Hepatocyte (in vitro differentiated cells): ENCODE measurements at regions not wholly inside any gene's neighbourhood (a gene's known extent, or its start where the extent isn't known, plus 50 kb on each side); places are given as distances from the start of the nearest gene placed in this dataset.

Experiments used
- EZH2phosphoT487 ChIP-seq: fragments of 200-600 bp; sonication (generic); IDR thresholded peaks from one replicate; pipeline ENCODE4 v1.6.1; 2018; ENCODE audit warnings: antibody characterized with exemption, mild to moderate bottlenecking, low read depth, moderate library complexity; ENCODE audit not compliant: unreplicated experiment, severe bottlenecking
- TF ChIP-seq, protein P1 (sequence below): fragments of 200-600 bp; sonication (generic); IDR thresholded peaks from 2 replicates; pipeline ENCODE4 v1.5.1; 2016; ENCODE audit warnings: antibody characterized with exemption, mild to moderate bottlenecking; ENCODE audit not compliant: poor library complexity

DNA sequence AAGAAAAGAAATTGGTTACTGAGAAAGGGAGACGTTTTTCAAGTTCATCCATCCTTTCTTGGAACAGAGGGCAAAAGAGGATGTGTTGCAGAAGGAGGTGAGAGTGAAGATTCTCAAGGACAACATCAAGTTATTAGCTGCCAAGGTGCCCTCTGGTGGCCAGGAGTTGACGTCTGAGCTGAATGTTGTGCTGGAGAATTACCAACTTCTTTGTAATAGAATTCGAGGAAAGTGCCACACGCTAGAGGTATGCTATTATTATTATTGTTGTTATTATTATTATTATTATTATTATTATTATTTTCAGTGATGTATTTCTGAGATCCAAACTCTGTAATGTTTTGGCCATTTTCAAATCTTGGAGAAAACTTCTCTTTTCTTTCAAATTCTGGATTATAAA is 197.0 kb downstream of the UTRN start:
- TF ChIP-seq EZH2phosphoT487 = no peak
- TF ChIP-seq, protein P1, sequence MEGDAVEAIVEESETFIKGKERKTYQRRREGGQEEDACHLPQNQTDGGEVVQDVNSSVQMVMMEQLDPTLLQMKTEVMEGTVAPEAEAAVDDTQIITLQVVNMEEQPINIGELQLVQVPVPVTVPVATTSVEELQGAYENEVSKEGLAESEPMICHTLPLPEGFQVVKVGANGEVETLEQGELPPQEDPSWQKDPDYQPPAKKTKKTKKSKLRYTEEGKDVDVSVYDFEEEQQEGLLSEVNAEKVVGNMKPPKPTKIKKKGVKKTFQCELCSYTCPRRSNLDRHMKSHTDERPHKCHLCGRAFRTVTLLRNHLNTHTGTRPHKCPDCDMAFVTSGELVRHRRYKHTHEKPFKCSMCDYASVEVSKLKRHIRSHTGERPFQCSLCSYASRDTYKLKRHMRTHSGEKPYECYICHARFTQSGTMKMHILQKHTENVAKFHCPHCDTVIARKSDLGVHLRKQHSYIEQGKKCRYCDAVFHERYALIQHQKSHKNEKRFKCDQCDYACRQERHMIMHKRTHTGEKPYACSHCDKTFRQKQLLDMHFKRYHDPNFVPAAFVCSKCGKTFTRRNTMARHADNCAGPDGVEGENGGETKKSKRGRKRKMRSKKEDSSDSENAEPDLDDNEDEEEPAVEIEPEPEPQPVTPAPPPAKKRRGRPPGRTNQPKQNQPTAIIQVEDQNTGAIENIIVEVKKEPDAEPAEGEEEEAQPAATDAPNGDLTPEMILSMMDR = peak; percentile 86
